HCT116 (cell line): ENCODE measurements at regions not wholly inside any gene's neighbourhood (a gene's known extent, or its start where the extent isn't known, plus 50 kb on each side); places are given as distances from the start of the nearest gene placed in this dataset.

ENCODE experiments used
- ATAC-seq: fragments of 200-7000 bp; cut with Tn5 transposase; 2 replicates; pipeline ENCODE4 v1.9.1; 2020; ENCODE audit warnings: mild to moderate bottlenecking, moderate library complexity
- BruUV-seq: library from RNA; stranded (reverse); fragments of 400-500 nt; replicated peaks from 2 replicates; lab custom pipeline; 2021; lab: Mats Ljungman, UMichigan
- CTCF ChIA-PET: fragments of 300-600 bp; sonication (Branson Sonifier 250); formaldehyde crosslinking; loops from one replicate; lab custom pipeline; 2021; ENCODE audit warnings: antibody characterized with exemption; lab: Charles Lee
- POLR2A ChIA-PET: fragments of 300-600, 350-600 bp; sonication (Branson Sonifier 250); formaldehyde crosslinking; loops from one replicate; lab custom pipeline; 2021; ENCODE audit warnings: antibody characterized with exemption; lab: Charles Lee
- RAD21 ChIA-PET, 2 experiments: fragments of 300-600 bp; sonication (Branson Sonifier 250); formaldehyde crosslinking; loops; one replicate each; lab custom pipeline; 2023; ENCODE audit warnings: low total read pairs in 2 of 2; ENCODE audit not compliant: uncharacterized antibody in 2 of 2, unreplicated experiment in 2 of 2, low non-redundant PET in 1 of 2; lab: Charles Lee
- DNase-seq: peaks from one replicate; pipeline ENCODE4 v3.0.0-alpha.2; 2010; ENCODE audit warnings: low read depth, low spot score
- H2AFZ ChIP-seq: fragments of 200-600 bp; shearing (Covaris generic), sonication (generic); 2 replicates; pipeline ENCODE4 v1.6.1; 2017; ENCODE audit warnings: low read depth, mixed run types, mixed read lengths, antibody characterized with exemption, low read length; ENCODE audit not compliant: poor library complexity, severe bottlenecking
- H3K27ac ChIP-seq: 2 replicates; pipeline ENCODE4 v1.5.1; 2012; ENCODE audit warnings: low read depth, low read length
- H3K27me3 ChIP-seq: fragments of 200-600 bp; sonication (generic); 2 replicates; pipeline ENCODE4 v1.6.1; 2016; ENCODE audit warnings: mixed run types, low read length, mixed read lengths; ENCODE audit not compliant: insufficient read depth
- H3K36me3 ChIP-seq, 2 experiments: fragments of 200-500 bp in 1 of 2; fragments of 200-600 bp in 1 of 2; sonication (Bioruptor generic) in 1 of 2; sonication (generic) in 1 of 2; 2 replicates each; pipeline versions ENCODE4 v1.5.1 to v1.6.1; 2014 to 2016; ENCODE audit warnings: low read length in 2 of 2, inconsistent platforms in 1 of 2, mixed read lengths in 1 of 2, mixed run types in 1 of 2; ENCODE audit not compliant: insufficient read depth in 2 of 2, control insufficient read depth in 1 of 2
- H3K4me1 ChIP-seq, 2 experiments: fragments of 200-600 bp in 1 of 2; sonication (generic) in 1 of 2; 2 replicates each; pipeline versions ENCODE4 v1.5.1 to v1.6.1; 2012 to 2017; ENCODE audit warnings: low read length in 2 of 2, inconsistent platforms in 1 of 2, mild to moderate bottlenecking in 1 of 2, mixed read lengths in 1 of 2, mixed run types in 1 of 2, moderate library complexity in 1 of 2; ENCODE audit not compliant: insufficient read depth in 2 of 2, control insufficient read depth in 1 of 2
- H3K4me2 ChIP-seq: fragments of 200-600 bp; sonication (generic); 2 replicates; pipeline ENCODE4 v1.6.1; 2017; ENCODE audit warnings: mixed run types, low read length, mixed read lengths
- H3K4me3 ChIP-seq, 2 experiments: fragments of 200-600 bp in 1 of 2; sonication (generic) in 1 of 2; replicated peaks in 1 of 2; 2 replicates each; pipeline ENCODE4 v1.5.1; 2011 to 2016; ENCODE audit warnings: low read length in 2 of 2, control low read depth in 1 of 2, low read depth in 1 of 2, mild to moderate bottlenecking in 1 of 2, mixed read lengths in 1 of 2, mixed run types in 1 of 2
- H3K79me2 ChIP-seq: fragments of 200-600 bp; sonication (generic); 2 replicates; pipeline ENCODE4 v1.6.1; 2017; ENCODE audit warnings: mild to moderate bottlenecking, mixed run types, low read length, moderate library complexity, mixed read lengths; ENCODE audit not compliant: insufficient read depth
- H3K9ac ChIP-seq: fragments of 200-600 bp; sonication (generic); 2 replicates; pipeline ENCODE4 v1.6.1; 2016; ENCODE audit warnings: low read length, mixed read lengths
- H3K9me2 ChIP-seq: fragments of 200-600 bp; sonication (generic), shearing (Covaris generic); 2 replicates; pipeline ENCODE4 v1.6.1; 2017; ENCODE audit warnings: mixed run types, mild to moderate bottlenecking, moderate library complexity; ENCODE audit not compliant: insufficient read depth
- H3K9me3 ChIP-seq, 2 experiments: fragments of 200-500 bp in 1 of 2; fragments of 200-600 bp in 1 of 2; sonication (Bioruptor generic) in 1 of 2; sonication (generic) in 1 of 2; 2 replicates each; pipeline ENCODE4 v1.6.1; 2014 to 2017; ENCODE audit warnings: low read length in 2 of 2, mixed read lengths in 2 of 2, inconsistent platforms in 1 of 2, low read depth in 1 of 2, mild to moderate bottlenecking in 1 of 2, mixed run types in 1 of 2, moderate library complexity in 1 of 2; ENCODE audit not compliant: control insufficient read depth in 1 of 2, insufficient read depth in 1 of 2
- H4K20me1 ChIP-seq: fragments of 200-600 bp; sonication (generic), shearing (Covaris generic); 2 replicates; pipeline ENCODE4 v1.6.1; 2017; ENCODE audit warnings: mixed run types, mild to moderate bottlenecking, moderate library complexity; ENCODE audit not compliant: insufficient read depth
- ATF3 ChIP-seq: IDR thresholded peaks from 2 replicates; pipeline ENCODE4 v1.6.1; 2012
- CBX3 ChIP-seq: IDR thresholded peaks from 2 replicates; pipeline ENCODE4 v1.6.1; 2012; ENCODE audit warnings: low read depth
- EZH2phosphoT487 ChIP-seq: fragments of 200-600 bp; IDR thresholded peaks from 2 replicates; pipeline ENCODE4 v1.6.1; 2018; ENCODE audit warnings: antibody characterized with exemption, borderline replicate concordance
- FOSL1 ChIP-seq: IDR thresholded peaks from 2 replicates; pipeline ENCODE4 v1.6.1; 2012; ENCODE audit warnings: low read depth
- JUND ChIP-seq: IDR thresholded peaks from 2 replicates; pipeline ENCODE4 v1.6.1; 2012
- MAX ChIP-seq: IDR thresholded peaks from 2 replicates; pipeline ENCODE4 v1.6.1; 2012
- POLR2A ChIP-seq: IDR thresholded peaks from 2 replicates; pipeline ENCODE4 v1.7.0; 2011; ENCODE audit warnings: borderline replicate concordance; ENCODE audit not compliant: insufficient read depth, insufficient read length; ENCODE audit errors: extremely low read depth
- POLR2AphosphoS5 ChIP-seq: IDR thresholded peaks from 2 replicates; pipeline ENCODE4 v1.6.1; 2011; ENCODE audit warnings: mild to moderate bottlenecking, low read depth, low read length, moderate library complexity
- RAD21 ChIP-seq: IDR thresholded peaks from 2 replicates; pipeline ENCODE4 v1.6.1; 2012; ENCODE audit warnings: low read depth, mild to moderate bottlenecking
- REST ChIP-seq: IDR thresholded peaks from 2 replicates; pipeline ENCODE4 v1.6.1; 2012; ENCODE audit warnings: low read depth
- SP1 ChIP-seq: IDR thresholded peaks from 2 replicates; pipeline ENCODE4 v1.6.1; 2012; ENCODE audit warnings: low read depth
- YY1 ChIP-seq: IDR thresholded peaks from 2 replicates; pipeline ENCODE4 v1.6.1; 2011; ENCODE audit warnings: low read length, low read depth, moderate library complexity, mild to moderate bottlenecking; ENCODE audit not compliant: insufficient replicate concordance; ENCODE audit errors: extremely low read depth
- ZBTB33 ChIP-seq: IDR thresholded peaks from 2 replicates; pipeline ENCODE4 v1.6.1; 2011; ENCODE audit warnings: mild to moderate bottlenecking, low read length, moderate library complexity; ENCODE audit not compliant: insufficient replicate concordance; ENCODE audit errors: extremely low read depth
- ZFX ChIP-seq: fragments of 450-650 bp; IDR thresholded peaks from 2 replicates; pipeline ENCODE4 v1.6.1; 2017
- ZNF274 ChIP-seq: fragments of 200-500 bp; sonication (Bioruptor generic); IDR thresholded peaks from 2 replicates; pipeline ENCODE4 v1.6.1; 2014; ENCODE audit warnings: mild to moderate bottlenecking, low read depth, low read length, inconsistent platforms
- intact Hi-C: fragments of 100-400 bp; cut with micrococcal nuclease; formaldehyde crosslinking; loops from 2 replicates; pipeline ENCODE4 v1.10.0; 2022

- no peak for TF ChIP-seq ZBTB33
- TF ChIP-seq CBX3, result no peak
- TF ChIP-seq SP1, result no peak
- TF ChIP-seq MAX, result no peak
- no peak for TF ChIP-seq JUND
- TF ChIP-seq POLR2A, result no peak
- no peak for TF ChIP-seq RAD21
- TF ChIP-seq POLR2AphosphoS5, result no peak
Observed at GRCh38 chr2:136243638-136244535, 125.9 kb upstream of the CXCR4 start (continued).

- Histone ChIP-seq H3K4me3 (no peak overlapping the region), H3K4me1 (peaks cover 11 to 52% of the 10 kb centered on the region in 2 experiments; a peak in 3 of 4 replicates), H3K4me2 (no peak overlapping the region), H3K9me3 (no peaks in the 10 kb centered on the region), H3K79me2 (no peaks in the 10 kb centered on the region), H3K9ac (no peak overlapping the region), H4K20me1 (no peaks in the 10 kb centered on the region), H3K9me2 (no peaks in the 10 kb centered on the region), H2AFZ (no peak overlapping the region), H3K27me3 (no peaks in the 10 kb centered on the region)
- RAD21 ChIA-PET, result no interaction called here
- POLR2A ChIA-PET, result no interaction called here
- BruUV-seq, result no TSS peak
- no peak for DNase-seq
- intact Hi-C loops, result no loop called here
- TF ChIP-seq SP1 (no peak), EZH2phosphoT487 (no peak), YY1 (no peak), REST (no peak), FOSL1 (no peak), ATF3 (no peak), POLR2A (no peak), ZFX (no peak), ZNF274 (no peak)
- TF ChIP-seq, all 23 proteins: peak for 0
- Histone ChIP-seq H3K36me3 (no peaks in the 10 kb centered on the region), H3K27ac (no peak overlapping the region)
- CTCF ChIA-PET, result no interaction called here
- no peak for ATAC-seq
Observed at GRCh38 chr2:136242687-136243277, 124.8 kb upstream of the CXCR4 start.
